B cell (primary cell): ENCODE measurements at regions not wholly inside any gene's neighbourhood (a gene's known extent, or its start where the extent isn't known, plus 50 kb on each side); places are given as distances from the start of the nearest gene placed in this dataset.

Experiments used
- ATAC-seq: fragments of 200-7000 bp; cut with Tn5 transposase; one replicate; pipeline ENCODE4 v1.10.0; 2021; ENCODE audit warnings: low read depth, mild to moderate bottlenecking, moderate number of reproducible peaks, moderate library complexity
- CTCF ChIA-PET: fragments of 350-600 bp; sonication (Branson Sonifier 250); formaldehyde crosslinking; loops from one replicate; lab custom pipeline; 2021; ENCODE audit warnings: antibody characterized with exemption, inconsistent platforms; lab: Charles Lee
- POLR2A ChIA-PET: fragments of 350-600 bp; sonication (Branson Sonifier 250); formaldehyde crosslinking; loops from one replicate; lab custom pipeline; 2021; ENCODE audit warnings: antibody characterized with exemption; lab: Charles Lee
- DNase-seq: peaks from one replicate; pipeline ENCODE4 v3.0.0; 2013
- H2AFZ ChIP-seq: 2 replicates; pipeline ENCODE4 v1.6.1; 2012; ENCODE audit warnings: mild to moderate bottlenecking, low read depth, low read length; ENCODE audit not compliant: insufficient read depth, poor library complexity, severe bottlenecking
- H3K27ac ChIP-seq, 2 donors: 1 replicate in 1 of 2; 2 replicates in 1 of 2; pipeline ENCODE4 v1.5.1; 2012 to 2013; ENCODE audit warnings: low read length in 2 of 2, mild to moderate bottlenecking in 2 of 2, moderate library complexity in 1 of 2
- H3K27me3 ChIP-seq, 4 experiments: fragments of 200-600 bp in 1 of 4; sonication (generic) in 1 of 4; replicated peaks in 1 of 4; 1 replicate in 2 of 4; 2 replicates in 2 of 4; pipeline versions ENCODE4 v1.6.1 to v1.7.0; 2013 to 2016; ENCODE audit warnings: low read length in 3 of 4, mild to moderate bottlenecking in 2 of 4, mixed read lengths in 1 of 4, moderate library complexity in 1 of 4; ENCODE audit not compliant: insufficient read depth in 4 of 4, control insufficient read depth in 3 of 4; ENCODE audit errors: control extremely low read depth in 1 of 4
- H3K36me3 ChIP-seq, 2 experiments: replicated peaks in 1 of 2; 1 replicate in 1 of 2; 2 replicates in 1 of 2; pipeline versions ENCODE4 v1.6.1 to v1.7.1; 2013; ENCODE audit warnings: low read length in 1 of 2; ENCODE audit not compliant: insufficient read depth in 2 of 2, control insufficient read depth in 1 of 2; ENCODE audit errors: control extremely low read depth in 1 of 2, extremely low read depth in 1 of 2
- H3K4me1 ChIP-seq, 2 donors: fragments of 200-600 bp in 1 of 2; sonication (generic) in 1 of 2; 1 replicate in 1 of 2; 2 replicates in 1 of 2; pipeline versions ENCODE4 v1.5.1 to v1.6.1; 2013 to 2017; ENCODE audit warnings: low read length in 2 of 2; ENCODE audit not compliant: control insufficient read depth in 2 of 2, insufficient read depth in 2 of 2
- H3K4me2 ChIP-seq: replicated peaks from 2 replicates; pipeline ENCODE3; 2012; ENCODE audit warnings: mild to moderate bottlenecking, low read depth, low read length; ENCODE audit not compliant: poor library complexity, severe bottlenecking
- H3K4me3 ChIP-seq, 5 experiments: fragments of 200-600 bp in 1 of 5; sonication (generic) in 1 of 5; 1 replicate in 3 of 5; 2 replicates in 2 of 5; pipeline versions ENCODE4 v1.5.1 to v1.7.0; 2011 to 2016; ENCODE audit warnings: low read length in 4 of 5, mild to moderate bottlenecking in 4 of 5, low read depth in 2 of 5, control low read depth in 1 of 5, moderate library complexity in 1 of 5; ENCODE audit not compliant: insufficient read depth in 1 of 5; ENCODE audit errors: control extremely low read depth in 1 of 5, extremely low read depth in 1 of 5
- H3K79me2 ChIP-seq: fragments of 200-600 bp; sonication (generic); one replicate; pipeline ENCODE4 v1.6.0; 2016; ENCODE audit warnings: low read length; ENCODE audit not compliant: control insufficient read depth, insufficient read depth
- H3K9ac ChIP-seq: fragments of 200-600 bp; sonication (generic); 2 replicates; pipeline ENCODE4 v1.6.1; 2017; ENCODE audit warnings: mild to moderate bottlenecking, low read length, moderate library complexity
- H3K9me3 ChIP-seq, 3 donors: one replicate each; pipeline versions ENCODE4 v1.6.1 to v1.7.1; 2013; ENCODE audit warnings: low read length in 2 of 3; ENCODE audit not compliant: control insufficient read depth in 2 of 3, insufficient read depth in 1 of 3; ENCODE audit errors: control extremely low read depth in 1 of 3
- H4K20me1 ChIP-seq: 2 replicates; pipeline ENCODE4 v1.6.0; 2012; ENCODE audit warnings: mild to moderate bottlenecking, low read length; ENCODE audit not compliant: insufficient read depth, control insufficient read depth, poor library complexity, severe bottlenecking
- H3K27ac Mint-ChIP-seq: one replicate; pipeline ENCODE4 v1.8.0; 2021; ENCODE audit warnings: mixed read lengths
- H3K27me3 Mint-ChIP-seq: one replicate; pipeline ENCODE4 v1.8.0; 2021; ENCODE audit warnings: mixed read lengths
- H3K4me1 Mint-ChIP-seq: one replicate; pipeline ENCODE4 v1.8.0; 2021; ENCODE audit warnings: mixed read lengths
- H3K4me3 Mint-ChIP-seq: one replicate; pipeline ENCODE4 v1.8.0; 2021; ENCODE audit warnings: mixed read lengths
- H3K9me3 Mint-ChIP-seq: one replicate; pipeline ENCODE4 v1.8.0; 2022; ENCODE audit warnings: mixed read lengths; ENCODE audit not compliant: insufficient read depth
- EZH2 ChIP-seq: IDR thresholded peaks from 2 replicates; pipeline ENCODE4 v1.6.1; 2012; ENCODE audit warnings: borderline replicate concordance, low read depth, mild to moderate bottlenecking, moderate library complexity, low read length; ENCODE audit not compliant: insufficient read depth, poor library complexity, severe bottlenecking
- WGBS: methylation state at CpG from one replicate; pipeline ENCODE4 v1.1.5; 2013; ENCODE audit warnings: missing lambda C conversion rate; ENCODE audit not compliant: insufficient coverage; 5-methylcytosine and 5-hydroxymethylcytosine counted together
- intact Hi-C: fragments of 100-400 bp; cut with micrococcal nuclease; formaldehyde crosslinking; loops from one replicate; pipeline ENCODE4 v1.10.0; 2022
- TF ChIP-seq, protein P1 (sequence below): fragments of 200-600 bp; IDR thresholded peaks from one replicate; pipeline ENCODE4 v1.8.0; 2022; ENCODE audit warnings: antibody characterized with exemption, mild to moderate bottlenecking

DNA sequence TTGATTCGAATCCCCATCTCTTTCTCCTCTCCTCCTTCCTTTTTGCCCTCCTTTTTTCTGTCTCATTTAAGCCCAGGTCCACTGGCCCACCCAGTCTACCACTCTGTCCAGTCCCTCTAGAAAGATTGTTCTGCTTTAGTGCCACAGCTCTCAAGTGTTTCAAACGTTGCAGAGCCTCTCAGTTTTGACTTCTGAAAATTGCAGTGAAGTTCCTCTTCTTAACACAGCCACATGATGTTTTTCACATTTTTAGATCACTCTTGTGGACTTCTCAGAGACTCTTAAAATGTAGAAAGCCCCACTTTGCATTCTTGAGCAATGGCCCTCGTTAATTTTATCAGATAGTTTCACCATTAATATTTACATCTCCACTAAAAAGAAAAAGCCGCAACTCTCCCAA is 253.1 kb downstream of the HAPSTR1 start:
- CTCF ChIA-PET = no interaction called here
- intact Hi-C loops = no loop called here
- H4K20me1 ChIP-seq = no peaks in the 10 kb centered on the region
- peaks cover 4% of the 10 kb centered on the region for H3K27me3 Mint-ChIP-seq
- no peak overlapping the region for H3K27ac ChIP-seq
- ATAC-seq (no peak), DNase-seq (no peak)
- no peaks in the 10 kb centered on the region for H3K36me3 ChIP-seq
- H3K9ac ChIP-seq = no peak overlapping the region
- H3K27me3 ChIP-seq = no peaks in the 10 kb centered on the region
- no peak overlapping the region for H3K27ac Mint-ChIP-seq
- H3K9me3 Mint-ChIP-seq = peaks cover 5% of the 10 kb centered on the region
- no peak overlapping the region for H2AFZ ChIP-seq
- WGBS = 0% methylated on average over 1 of the region's 4 CpGs
- no peaks in the 10 kb centered on the region for H3K79me2 ChIP-seq
- no peak overlapping the region for H3K4me3 Mint-ChIP-seq
- no peaks in the 10 kb centered on the region for H3K4me1 ChIP-seq
- H3K4me2 ChIP-seq = no peak overlapping the region
- no peak overlapping the region for H3K4me3 ChIP-seq
- peaks cover 0 to 3% (median 1%) of the 10 kb centered on the region in 3 donors for H3K9me3 ChIP-seq
- TF ChIP-seq EZH2 = no peak
- TF ChIP-seq, protein P1, sequence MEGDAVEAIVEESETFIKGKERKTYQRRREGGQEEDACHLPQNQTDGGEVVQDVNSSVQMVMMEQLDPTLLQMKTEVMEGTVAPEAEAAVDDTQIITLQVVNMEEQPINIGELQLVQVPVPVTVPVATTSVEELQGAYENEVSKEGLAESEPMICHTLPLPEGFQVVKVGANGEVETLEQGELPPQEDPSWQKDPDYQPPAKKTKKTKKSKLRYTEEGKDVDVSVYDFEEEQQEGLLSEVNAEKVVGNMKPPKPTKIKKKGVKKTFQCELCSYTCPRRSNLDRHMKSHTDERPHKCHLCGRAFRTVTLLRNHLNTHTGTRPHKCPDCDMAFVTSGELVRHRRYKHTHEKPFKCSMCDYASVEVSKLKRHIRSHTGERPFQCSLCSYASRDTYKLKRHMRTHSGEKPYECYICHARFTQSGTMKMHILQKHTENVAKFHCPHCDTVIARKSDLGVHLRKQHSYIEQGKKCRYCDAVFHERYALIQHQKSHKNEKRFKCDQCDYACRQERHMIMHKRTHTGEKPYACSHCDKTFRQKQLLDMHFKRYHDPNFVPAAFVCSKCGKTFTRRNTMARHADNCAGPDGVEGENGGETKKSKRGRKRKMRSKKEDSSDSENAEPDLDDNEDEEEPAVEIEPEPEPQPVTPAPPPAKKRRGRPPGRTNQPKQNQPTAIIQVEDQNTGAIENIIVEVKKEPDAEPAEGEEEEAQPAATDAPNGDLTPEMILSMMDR = no peak
- H3K4me1 Mint-ChIP-seq = no peaks in the 10 kb centered on the region
- POLR2A ChIA-PET = no interaction called here

DNA sequence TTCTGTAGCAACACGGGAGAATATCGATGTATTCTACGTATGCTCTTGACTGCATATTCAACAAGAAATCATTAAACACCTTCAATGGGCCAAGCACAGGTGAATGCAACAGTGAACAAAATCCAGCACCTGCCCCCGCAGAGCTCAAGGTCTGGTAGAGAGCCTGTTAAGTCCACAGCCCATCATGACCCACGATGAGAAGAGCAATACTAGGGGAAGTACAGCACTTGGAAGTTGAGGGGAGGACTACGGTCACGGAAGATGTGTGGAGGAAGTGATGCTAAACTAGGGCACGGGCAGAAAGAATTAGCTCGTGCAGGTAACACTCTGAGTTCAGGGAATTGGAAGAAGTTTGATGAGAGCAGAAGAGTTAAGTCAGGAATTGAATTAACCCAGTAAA is 253.6 kb downstream of the HAPSTR1 start:
- no peaks in the 10 kb centered on the region for H3K79me2 ChIP-seq
- no peaks in the 10 kb centered on the region for H3K4me1 ChIP-seq
- Mint-ChIP-seq H3K9me3 (peaks cover 9% of the 10 kb centered on the region), H3K4me3 (no peak overlapping the region), H3K4me1 (no peaks in the 10 kb centered on the region), H3K27ac (no peak overlapping the region), H3K27me3 (peaks cover 4% of the 10 kb centered on the region)
- no peaks in the 10 kb centered on the region for H3K36me3 ChIP-seq
- POLR2A ChIA-PET = no interaction called here
- ATAC-seq = no peak
- intact Hi-C loops = no loop called here
- no peak overlapping the region for H3K4me2 ChIP-seq
- no peaks in the 10 kb centered on the region for H4K20me1 ChIP-seq
- no peak overlapping the region for H3K9ac ChIP-seq
- peaks cover 1 to 3% (median 3%) of the 10 kb centered on the region in 3 donors for H3K9me3 ChIP-seq
- TF ChIP-seq, protein P1 = no peak
- H3K4me3 ChIP-seq = no peak overlapping the region
- DNase-seq = no peak
- H2AFZ ChIP-seq = no peak overlapping the region
- H3K27me3 ChIP-seq = no peaks in the 10 kb centered on the region
- CTCF ChIA-PET = no interaction called here
- WGBS = 32% methylated on average over 7 of the region's 9 CpGs
- no peak overlapping the region for H3K27ac ChIP-seq
